ENCODE measurements at regions not wholly inside any gene's neighbourhood (a gene's known extent, or its start where the extent isn't known, plus 50 kb on each side); places are given as distances from the start of the nearest gene placed in this dataset.

DNA sequence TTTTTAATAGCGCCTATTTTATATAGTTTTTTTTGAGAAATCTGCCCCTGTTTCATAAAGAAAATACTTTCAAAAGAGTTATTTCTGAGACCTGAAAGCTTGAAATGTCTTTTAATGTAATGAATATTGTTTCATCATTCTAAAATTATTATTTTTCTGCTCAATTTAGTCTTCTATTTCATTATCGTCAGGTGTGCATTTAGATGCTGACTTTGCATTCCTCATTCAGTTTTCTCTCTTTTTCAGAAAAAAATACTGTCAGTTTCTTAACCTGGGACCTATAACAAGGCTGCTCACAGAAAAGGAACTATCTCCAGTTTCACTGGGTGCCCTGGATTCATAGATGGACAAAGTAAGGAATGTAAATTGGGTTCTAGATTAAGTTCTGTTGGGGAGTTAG lies 1631.7 kb downstream of the SUCLG1 start:
- Histone ChIP-seq H4K20me1 (ENCODE audit: control insufficient read depth, insufficient read depth) (no peaks in the 10 kb centered on the region), H3K9me3 (replicated peaks; ENCODE audit: control insufficient read depth, insufficient read depth, low read length) (no peaks in the 10 kb centered on the region), H3K36me3 (ENCODE audit: control insufficient read depth in 2 of 2, insufficient read depth in 2 of 2, low read length in 1 of 2) (no peaks in the 10 kb centered on the region), H3K4me3 (no peak overlapping the region), H3K79me2 (ENCODE audit: control insufficient read depth, insufficient read depth, low read length) (no peaks in the 10 kb centered on the region), H3K27ac (ENCODE audit: control insufficient read depth, insufficient read depth) (no peak overlapping the region), H3K4me2 (ENCODE audit: control insufficient read depth, insufficient read depth) (no peak overlapping the region), H3K4me1 (ENCODE audit: control insufficient read depth, insufficient read depth, low read length) (no peaks in the 10 kb centered on the region), H3K9ac (ENCODE audit: control insufficient read depth, insufficient read depth, low read length) (no peak overlapping the region), H2AFZ (ENCODE audit: control insufficient read depth, low read depth, low read length) (no peak overlapping the region), H3K27me3 (replicated peaks in 1 of 2; ENCODE audit: control insufficient read depth in 2 of 2, insufficient read depth in 2 of 2, low read length in 1 of 2) (no peaks in the 10 kb centered on the region)
- ChIA-PET SMC1A (ENCODE audit: uncharacterized antibody, unreplicated experiment) (interaction anchor here (0.6 kb wide), 1 partner anchor 119 kb away, joined by 3 read pairs; no protein-coding TSS in a partner anchor), CTCF (no interaction called here), RAD21 (ENCODE audit: unreplicated experiment) (no interaction called here), POLR2A (no interaction called here)
- ATAC-seq: no peak
- no TSS peak for BruUV-seq (replicated peaks)
- no peak for FAIRE-seq
- WGBS (ENCODE audit: insufficient coverage, insufficient replicate concordance, low lambda C conversion rate, missing lambda C conversion rate): 39% methylated on average over 2 of the region's 2 CpGs
- intact Hi-C loops (cut with micrococcal nuclease; ENCODE audit: unreplicated experiment): no loop called here
- DNase-seq (ENCODE audit: low read depth, low spot score): no peak
- in situ Hi-C loops (cut with MboI): no loop called here
- TF ChIP-seq, protein P1, sequence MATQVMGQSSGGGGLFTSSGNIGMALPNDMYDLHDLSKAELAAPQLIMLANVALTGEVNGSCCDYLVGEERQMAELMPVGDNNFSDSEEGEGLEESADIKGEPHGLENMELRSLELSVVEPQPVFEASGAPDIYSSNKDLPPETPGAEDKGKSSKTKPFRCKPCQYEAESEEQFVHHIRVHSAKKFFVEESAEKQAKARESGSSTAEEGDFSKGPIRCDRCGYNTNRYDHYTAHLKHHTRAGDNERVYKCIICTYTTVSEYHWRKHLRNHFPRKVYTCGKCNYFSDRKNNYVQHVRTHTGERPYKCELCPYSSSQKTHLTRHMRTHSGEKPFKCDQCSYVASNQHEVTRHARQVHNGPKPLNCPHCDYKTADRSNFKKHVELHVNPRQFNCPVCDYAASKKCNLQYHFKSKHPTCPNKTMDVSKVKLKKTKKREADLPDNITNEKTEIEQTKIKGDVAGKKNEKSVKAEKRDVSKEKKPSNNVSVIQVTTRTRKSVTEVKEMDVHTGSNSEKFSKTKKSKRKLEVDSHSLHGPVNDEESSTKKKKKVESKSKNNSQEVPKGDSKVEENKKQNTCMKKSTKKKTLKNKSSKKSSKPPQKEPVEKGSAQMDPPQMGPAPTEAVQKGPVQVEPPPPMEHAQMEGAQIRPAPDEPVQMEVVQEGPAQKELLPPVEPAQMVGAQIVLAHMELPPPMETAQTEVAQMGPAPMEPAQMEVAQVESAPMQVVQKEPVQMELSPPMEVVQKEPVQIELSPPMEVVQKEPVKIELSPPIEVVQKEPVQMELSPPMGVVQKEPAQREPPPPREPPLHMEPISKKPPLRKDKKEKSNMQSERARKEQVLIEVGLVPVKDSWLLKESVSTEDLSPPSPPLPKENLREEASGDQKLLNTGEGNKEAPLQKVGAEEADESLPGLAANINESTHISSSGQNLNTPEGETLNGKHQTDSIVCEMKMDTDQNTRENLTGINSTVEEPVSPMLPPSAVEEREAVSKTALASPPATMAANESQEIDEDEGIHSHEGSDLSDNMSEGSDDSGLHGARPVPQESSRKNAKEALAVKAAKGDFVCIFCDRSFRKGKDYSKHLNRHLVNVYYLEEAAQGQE (IDR thresholded peaks at IDR 0.05; ENCODE audit: low read depth, low read length): no peak
- TF ChIP-seq MEF2A (IDR thresholded peaks at IDR 0.05; ENCODE audit: insufficient read depth, low read depth, low read length) (no peak), DPF2 (IDR thresholded peaks at IDR 0.05) (no peak), POLR2AphosphoS5 (IDR thresholded peaks at IDR 0.05; ENCODE audit: low read length) (no peak), BHLHE40 (IDR thresholded peaks at IDR 0.05; ENCODE audit: borderline replicate concordance in 1 of 2, low read depth in 2 of 2, low read length in 1 of 2) (no peak), MYC (IDR thresholded peaks at IDR 0.05; ENCODE audit: insufficient read depth, insufficient read length, insufficient replicate concordance, low read length, severe bottlenecking) (no peak), ATF7 (IDR thresholded peaks at IDR 0.05; ENCODE audit: low read depth) (no peak), TCF3 (IDR thresholded peaks at IDR 0.05; ENCODE audit: borderline replicate concordance, insufficient read depth, low read depth, low read length) (no peak), CBFB (IDR thresholded peaks at IDR 0.05; ENCODE audit: low read depth) (no peak), NFIC (IDR thresholded peaks at IDR 0.05; ENCODE audit: low read depth, low read length) (no peak), SPI1 (IDR thresholded peaks at IDR 0.05; ENCODE audit: borderline replicate concordance, insufficient read depth, low read depth, low read length) (no peak), ZSCAN29 (IDR thresholded peaks at IDR 0.05) (no peak)
- TF ChIP-seq, protein P2, sequence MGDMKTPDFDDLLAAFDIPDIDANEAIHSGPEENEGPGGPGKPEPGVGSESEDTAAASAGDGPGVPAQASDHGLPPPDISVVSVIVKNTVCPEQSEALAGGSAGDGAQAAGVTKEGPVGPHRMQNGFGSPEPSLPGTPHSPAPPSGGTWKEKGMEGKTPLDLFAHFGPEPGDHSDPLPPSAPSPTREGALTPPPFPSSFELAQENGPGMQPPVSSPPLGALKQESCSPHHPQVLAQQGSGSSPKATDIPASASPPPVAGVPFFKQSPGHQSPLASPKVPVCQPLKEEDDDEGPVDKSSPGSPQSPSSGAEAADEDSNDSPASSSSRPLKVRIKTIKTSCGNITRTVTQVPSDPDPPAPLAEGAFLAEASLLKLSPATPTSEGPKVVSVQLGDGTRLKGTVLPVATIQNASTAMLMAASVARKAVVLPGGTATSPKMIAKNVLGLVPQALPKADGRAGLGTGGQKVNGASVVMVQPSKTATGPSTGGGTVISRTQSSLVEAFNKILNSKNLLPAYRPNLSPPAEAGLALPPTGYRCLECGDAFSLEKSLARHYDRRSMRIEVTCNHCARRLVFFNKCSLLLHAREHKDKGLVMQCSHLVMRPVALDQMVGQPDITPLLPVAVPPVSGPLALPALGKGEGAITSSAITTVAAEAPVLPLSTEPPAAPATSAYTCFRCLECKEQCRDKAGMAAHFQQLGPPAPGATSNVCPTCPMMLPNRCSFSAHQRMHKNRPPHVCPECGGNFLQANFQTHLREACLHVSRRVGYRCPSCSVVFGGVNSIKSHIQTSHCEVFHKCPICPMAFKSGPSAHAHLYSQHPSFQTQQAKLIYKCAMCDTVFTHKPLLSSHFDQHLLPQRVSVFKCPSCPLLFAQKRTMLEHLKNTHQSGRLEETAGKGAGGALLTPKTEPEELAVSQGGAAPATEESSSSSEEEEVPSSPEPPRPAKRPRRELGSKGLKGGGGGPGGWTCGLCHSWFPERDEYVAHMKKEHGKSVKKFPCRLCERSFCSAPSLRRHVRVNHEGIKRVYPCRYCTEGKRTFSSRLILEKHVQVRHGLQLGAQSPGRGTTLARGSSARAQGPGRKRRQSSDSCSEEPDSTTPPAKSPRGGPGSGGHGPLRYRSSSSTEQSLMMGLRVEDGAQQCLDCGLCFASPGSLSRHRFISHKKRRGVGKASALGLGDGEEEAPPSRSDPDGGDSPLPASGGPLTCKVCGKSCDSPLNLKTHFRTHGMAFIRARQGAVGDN (IDR thresholded peaks at IDR 0.05): no peak
- TF ChIP-seq, protein P3, sequence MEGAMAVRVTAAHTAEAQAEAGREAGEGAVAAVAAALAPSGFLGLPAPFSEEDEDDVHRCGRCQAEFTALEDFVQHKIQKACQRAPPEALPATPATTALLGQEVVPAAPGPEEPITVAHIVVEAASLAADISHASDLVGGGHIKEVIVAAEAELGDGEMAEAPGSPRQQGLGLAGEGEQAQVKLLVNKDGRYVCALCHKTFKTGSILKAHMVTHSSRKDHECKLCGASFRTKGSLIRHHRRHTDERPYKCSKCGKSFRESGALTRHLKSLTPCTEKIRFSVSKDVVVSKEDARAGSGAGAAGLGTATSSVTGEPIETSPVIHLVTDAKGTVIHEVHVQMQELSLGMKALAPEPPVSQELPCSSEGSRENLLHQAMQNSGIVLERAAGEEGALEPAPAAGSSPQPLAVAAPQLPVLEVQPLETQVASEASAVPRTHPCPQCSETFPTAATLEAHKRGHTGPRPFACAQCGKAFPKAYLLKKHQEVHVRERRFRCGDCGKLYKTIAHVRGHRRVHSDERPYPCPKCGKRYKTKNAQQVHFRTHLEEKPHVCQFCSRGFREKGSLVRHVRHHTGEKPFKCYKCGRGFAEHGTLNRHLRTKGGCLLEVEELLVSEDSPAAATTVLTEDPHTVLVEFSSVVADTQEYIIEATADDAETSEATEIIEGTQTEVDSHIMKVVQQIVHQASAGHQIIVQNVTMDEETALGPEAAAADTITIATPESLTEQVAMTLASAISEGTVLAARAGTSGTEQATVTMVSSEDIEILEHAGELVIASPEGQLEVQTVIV (IDR thresholded peaks at IDR 0.05; ENCODE audit: borderline replicate concordance, partially characterized antibody): no peak
- TF ChIP-seq, protein P4, sequence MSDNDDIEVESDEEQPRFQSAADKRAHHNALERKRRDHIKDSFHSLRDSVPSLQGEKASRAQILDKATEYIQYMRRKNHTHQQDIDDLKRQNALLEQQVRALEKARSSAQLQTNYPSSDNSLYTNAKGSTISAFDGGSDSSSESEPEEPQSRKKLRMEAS (IDR thresholded peaks at IDR 0.05; ENCODE audit: low read depth, low read length): no peak
